Transverse colon (tissue), 4 donors: ENCODE measurements at regions not wholly inside any gene's neighbourhood (a gene's known extent, or its start where the extent isn't known, plus 50 kb on each side); places are given as distances from the start of the nearest gene placed in this dataset.

Experiments used
- DNase-seq: peaks from one replicate; pipeline ENCODE4 v3.0.0-alpha.2; 2019
- H3K27ac ChIP-seq, 4 donors: fragments of 200-600 bp; sonication (generic); 2 replicates each; pipeline ENCODE4 v1.5.1; 2016 to 2018; ENCODE audit warnings: inconsistent platforms in 4 of 4
- H3K27me3 ChIP-seq: fragments of 200-600 bp; sonication (generic); 2 replicates; pipeline ENCODE4 v1.5.1; 2017; ENCODE audit warnings: inconsistent platforms
- H3K36me3 ChIP-seq, 4 donors: fragments of 200-600 bp; sonication (generic); 2 replicates each; pipeline ENCODE4 v1.5.1; 2017 to 2019; ENCODE audit warnings: inconsistent platforms in 4 of 4
- H3K4me1 ChIP-seq, 4 donors: fragments of 200-600 bp; sonication (generic); 2 replicates each; pipeline ENCODE4 v1.5.1; 2017 to 2020; ENCODE audit warnings: inconsistent platforms in 4 of 4
- H3K4me3 ChIP-seq, 4 donors: fragments of 200-600 bp; sonication (generic); 1 replicate in 1 of 4; 2 replicates in 3 of 4; pipeline versions ENCODE4 v1.5.1 to v1.6.1; 2017 to 2019; ENCODE audit warnings: inconsistent platforms in 4 of 4
- H3K9me3 ChIP-seq, 2 donors: fragments of 200-600 bp; sonication (generic); 2 replicates each; pipeline ENCODE4 v1.5.1; 2017 to 2019; ENCODE audit warnings: inconsistent platforms in 2 of 2
- CTCF ChIP-seq, 5 experiments: fragments of 200-600 bp in 3 of 5; fragments of 450-650 bp in 2 of 5; sonication (generic) in 3 of 5; IDR thresholded peaks; 1 replicate in 2 of 5; 2 replicates in 3 of 5; pipeline ENCODE4 v1.5.1; 2016 to 2017; ENCODE audit warnings: antibody characterized with exemption in 5 of 5, inconsistent platforms in 3 of 5, mild to moderate bottlenecking in 2 of 5, moderate library complexity in 1 of 5
- EP300 ChIP-seq: sonication (generic); formaldehyde crosslinking; IDR thresholded peaks from one replicate; pipeline ENCODE4 v1.6.1; 2017; ENCODE audit warnings: antibody characterized with exemption, low read depth
- POLR2A ChIP-seq: fragments of 450-650 bp; IDR thresholded peaks from one replicate; pipeline ENCODE4 v1.6.1; 2016; ENCODE audit warnings: antibody characterized with exemption, mild to moderate bottlenecking, moderate library complexity
- POLR2AphosphoS5 ChIP-seq, 3 donors: sonication (generic); formaldehyde crosslinking; IDR thresholded peaks; one replicate each; pipeline ENCODE4 v1.6.1; 2016; ENCODE audit warnings: antibody characterized with exemption in 3 of 3
- WGBS, 2 donors: methylation state at CpG; one replicate each; pipeline ENCODE4 v1.1.5; 2018; ENCODE audit warnings: low coverage in 1 of 2; 5-methylcytosine and 5-hydroxymethylcytosine counted together
- in situ Hi-C, 4 donors: fragments of 200-750 bp; cut with MboI; loops; one replicate each; pipeline versions ENCODE4 v1.15.0 to v1.15.1; 2017; ENCODE audit warnings: low sequenced_read_pairs in 3 of 4, low pct_ligation_motif_present in 1 of 4, low pct_unique_long_range_greater_than_20kb in 1 of 4
- intact Hi-C: fragments of 100-400 bp; cut with DNase I; formaldehyde crosslinking; loops from one replicate; pipeline ENCODE4 v1.15.1; 2023; ENCODE audit warnings: low total_unique reads

GRCh38 chr7:25586513-25586912 is 358.2 kb upstream of the NPVF start:
- no peaks in the 10 kb centered on the region for H3K36me3 ChIP-seq
- no peaks in the 10 kb centered on the region for H3K27me3 ChIP-seq
- WGBS, 2 donors: 77 to 81% methylated on average over 3 to 5 of the region's 5 CpGs
- intact Hi-C loops (no loop called here), in situ Hi-C loops (no loop called here)
- TF ChIP-seq EP300 (no peak), POLR2A (no peak), CTCF (IDR thresholded peaks at IDR 0.05) (no peak), POLR2AphosphoS5 (IDR thresholded peaks at IDR 0.05) (no peak)
- H3K4me1 ChIP-seq: peaks cover 0 to under 1% (median 0%) of the 10 kb centered on the region in 4 donors
- H3K27ac ChIP-seq: no peak overlapping the region
- H3K9me3 ChIP-seq: no peaks in the 10 kb centered on the region
- no peak overlapping the region for H3K4me3 ChIP-seq
- DNase-seq: no peak

GRCh38 chr7:25594122-25594521 is 365.8 kb upstream of the NPVF start:
- Histone ChIP-seq H3K36me3 (no peaks in the 10 kb centered on the region), H3K4me1 (peaks cover 0 to 9% (median 3%) of the 10 kb centered on the region in 4 donors), H3K4me3 (no peak overlapping the region), H3K9me3 (no peaks in the 10 kb centered on the region), H3K27ac (no peak overlapping the region), H3K27me3 (no peaks in the 10 kb centered on the region)
- in situ Hi-C loops: no loop called here
- TF ChIP-seq CTCF (IDR thresholded peaks at IDR 0.05) (no peak), POLR2A (no peak), POLR2AphosphoS5 (IDR thresholded peaks at IDR 0.05) (no peak), EP300 (no peak)
- intact Hi-C loops: loop anchor here (5.0 kb wide), 1 partner anchor 1068 kb away; no protein-coding TSS in a partner anchor
- WGBS, 2 donors: 82 to 100% methylated on average over 3 of the region's 3 CpGs
- DNase-seq: no peak

GRCh38 chr7:25594728-25595127 is 366.4 kb upstream of the NPVF start:
- Histone ChIP-seq H3K36me3 (no peaks in the 10 kb centered on the region), H3K27me3 (no peaks in the 10 kb centered on the region), H3K4me1 (peaks cover 0 to 9% (median 3%) of the 10 kb centered on the region in 4 donors), H3K27ac (no peak overlapping the region), H3K4me3 (no peak overlapping the region), H3K9me3 (no peaks in the 10 kb centered on the region)
- in situ Hi-C loops: no loop called here
- WGBS, 2 donors: 43 to 49% methylated on average over 2 of the region's 2 CpGs
- intact Hi-C loops: loop anchor here (5.0 kb wide), 1 partner anchor 1068 kb away; no protein-coding TSS in a partner anchor
- TF ChIP-seq POLR2A (no peak), EP300 (no peak), CTCF (IDR thresholded peaks at IDR 0.05) (no peak), POLR2AphosphoS5 (IDR thresholded peaks at IDR 0.05) (no peak)
- no peak for DNase-seq

GRCh38 chr7:25595996-25596395 is 367.7 kb upstream of the NPVF start:
- Histone ChIP-seq H3K27ac (peak overlapping the region in 3 of 4 donors; percentile 39 to 68 (median 61)), H3K9me3 (no peaks in the 10 kb centered on the region), H3K4me1 (peaks cover 0 to 9% (median 3%) of the 10 kb centered on the region in 4 donors), H3K36me3 (no peaks in the 10 kb centered on the region), H3K4me3 (no peak overlapping the region), H3K27me3 (no peaks in the 10 kb centered on the region)
- in situ Hi-C loops: no loop called here
- 34 to 40% methylated on average over 2 of the region's 2 CpGs for WGBS, 2 donors
- intact Hi-C loops: no loop called here
- DNase-seq: no peak
- TF ChIP-seq CTCF (IDR thresholded peaks at IDR 0.05) (no peak), POLR2AphosphoS5 (IDR thresholded peaks at IDR 0.05) (no peak), POLR2A (no peak), EP300 (no peak)
